Islet of Langerhans (tissue), 1 donor: ENCODE measurements at regions not wholly inside any gene's neighbourhood (a gene's known extent, or its start where the extent isn't known, plus 50 kb on each side); places are given as distances from the start of the nearest gene placed in this dataset.

Source experiments
- FAIRE-seq: peaks from one replicate; lab custom pipeline; 2011; peaks lifted over from hg19 to GRCh38; lab: Jason Lieb, UNC

DNA sequence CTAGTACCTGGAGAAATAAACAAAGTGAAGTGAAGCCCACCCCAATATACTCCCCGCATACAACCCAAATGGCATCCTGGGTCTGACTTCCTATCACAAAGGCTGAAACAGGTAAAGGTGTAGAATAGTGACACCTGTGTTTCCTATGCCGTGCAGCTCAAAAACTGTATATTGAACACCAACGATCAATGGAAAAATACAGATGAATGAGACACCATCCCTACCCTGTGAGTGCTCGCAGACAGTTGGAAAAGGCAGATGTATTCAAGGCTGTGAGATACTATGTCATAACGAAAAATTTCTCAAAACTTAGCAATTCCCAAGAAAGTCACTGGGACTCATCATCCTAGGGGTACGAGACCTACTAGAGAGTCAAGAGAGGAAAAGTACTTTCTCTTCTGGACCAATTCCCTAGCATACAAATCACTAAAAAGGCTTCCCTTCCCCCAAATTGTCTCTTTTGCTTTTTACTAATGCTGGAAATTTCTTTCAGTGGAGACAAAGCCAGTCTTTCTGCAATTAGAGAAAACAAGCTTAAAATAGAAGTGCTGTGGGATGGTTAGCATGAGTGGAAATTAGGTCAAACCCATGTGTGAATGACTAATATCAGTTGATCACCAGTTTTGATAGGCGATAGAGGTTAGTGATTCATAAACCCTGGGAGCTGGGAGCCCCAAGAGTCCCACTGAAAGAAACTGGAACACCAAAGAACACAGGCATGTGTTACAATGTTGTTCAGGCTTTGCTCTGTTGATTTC is 249.7 kb downstream of the SPTSSA start:
- FAIRE-seq, result no peak

DNA sequence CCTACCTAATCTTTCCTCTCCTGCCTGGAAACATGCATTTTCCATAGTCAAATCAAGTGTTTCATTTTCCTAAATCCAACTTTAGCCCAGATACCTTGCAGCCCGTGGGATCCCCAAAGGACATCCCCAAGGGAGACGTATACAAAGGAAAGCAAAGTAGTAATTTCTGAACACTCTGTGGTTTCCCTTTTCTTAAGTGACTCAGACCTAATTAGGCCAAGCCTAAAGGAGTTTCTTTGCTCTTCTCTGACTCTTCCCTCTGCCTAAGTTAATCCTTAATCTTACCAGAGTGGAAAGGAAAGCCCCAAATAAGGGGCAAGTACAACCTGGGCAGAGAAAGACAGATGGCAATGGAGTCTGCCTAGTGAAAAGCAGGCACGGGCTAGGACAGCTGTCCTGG is 250.3 kb downstream of the SPTSSA start:
- no peak for FAIRE-seq

DNA sequence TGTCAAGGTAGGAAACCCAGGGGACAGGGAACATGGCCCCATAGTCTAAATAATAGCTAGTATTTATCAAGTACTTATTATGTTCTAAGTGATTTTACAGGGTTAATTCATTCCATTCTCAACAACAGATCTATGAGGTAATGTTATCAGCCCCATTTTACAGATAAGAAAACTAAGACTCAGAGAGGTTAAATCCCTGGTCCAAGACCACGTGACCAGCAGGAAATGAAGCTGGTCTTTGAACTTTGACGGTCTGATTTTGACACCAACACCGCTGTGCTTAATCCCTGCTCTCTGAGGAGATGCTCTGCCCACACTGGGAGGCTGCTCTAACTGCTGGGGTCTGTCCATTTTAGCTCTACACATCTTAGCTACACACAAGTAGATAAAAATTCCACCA is 253.5 kb downstream of the SPTSSA start:
- no peak for FAIRE-seq

DNA sequence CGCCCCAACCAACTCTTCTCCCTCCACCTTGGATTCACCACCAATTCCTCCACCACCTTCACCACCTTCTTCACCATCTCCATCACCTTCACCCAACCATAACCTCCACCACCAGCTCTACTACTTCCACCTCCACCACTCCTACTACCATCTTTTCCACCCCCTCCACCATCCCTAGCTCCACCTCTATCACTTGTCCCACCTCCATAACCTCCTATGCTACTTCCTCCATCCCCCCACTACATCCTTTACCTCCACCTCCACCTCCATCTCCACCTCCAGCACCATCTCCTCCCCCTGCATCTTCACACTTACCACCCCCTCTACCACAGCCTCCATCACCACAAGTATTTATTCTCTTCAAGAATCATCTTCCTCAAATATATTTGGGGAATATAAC is 254.9 kb upstream of the EGLN3 start:
- FAIRE-seq, result no peak

DNA sequence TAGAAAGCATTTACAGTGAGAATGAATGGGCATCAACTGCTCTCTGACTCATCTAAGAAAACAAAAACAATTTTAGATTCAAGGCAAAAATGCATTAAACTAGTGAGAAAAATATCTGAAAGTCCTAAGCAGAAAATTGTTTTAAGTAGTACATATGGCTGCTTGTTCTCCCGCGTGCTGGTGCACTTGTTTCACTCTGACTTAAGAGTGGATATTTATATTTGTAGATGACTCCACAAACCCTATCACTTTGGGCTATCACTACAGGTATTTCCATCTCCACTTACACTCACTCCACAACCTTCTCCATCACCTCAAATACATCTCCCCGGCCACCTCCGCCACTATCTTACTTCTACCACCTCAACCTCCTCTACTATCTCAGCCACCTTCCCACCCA is 253.9 kb upstream of the EGLN3 start:
- no peak for FAIRE-seq

DNA sequence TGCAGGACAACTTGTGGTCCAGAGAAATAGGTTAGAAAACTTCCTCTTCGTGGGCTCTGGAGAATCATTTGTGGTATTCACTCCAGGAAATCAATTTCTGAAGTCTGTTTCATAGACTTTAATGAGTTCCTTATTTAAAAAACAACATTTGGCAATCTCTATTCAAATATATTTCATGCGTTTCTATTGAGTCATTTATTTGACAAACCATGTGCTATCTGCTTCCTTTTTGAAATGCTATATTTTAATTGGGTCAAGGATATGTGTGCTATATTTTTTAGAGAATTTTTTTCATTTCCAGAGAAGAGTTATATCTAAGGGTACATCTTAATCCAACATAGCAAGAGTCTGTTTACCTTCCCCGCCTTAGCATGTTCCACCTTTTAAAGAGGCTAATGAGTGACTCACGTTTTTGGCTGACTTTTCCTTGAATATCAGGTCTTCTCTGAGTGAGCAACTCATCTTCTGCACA is 252.4 kb upstream of the EGLN3 start:
- FAIRE-seq, result no peak

DNA sequence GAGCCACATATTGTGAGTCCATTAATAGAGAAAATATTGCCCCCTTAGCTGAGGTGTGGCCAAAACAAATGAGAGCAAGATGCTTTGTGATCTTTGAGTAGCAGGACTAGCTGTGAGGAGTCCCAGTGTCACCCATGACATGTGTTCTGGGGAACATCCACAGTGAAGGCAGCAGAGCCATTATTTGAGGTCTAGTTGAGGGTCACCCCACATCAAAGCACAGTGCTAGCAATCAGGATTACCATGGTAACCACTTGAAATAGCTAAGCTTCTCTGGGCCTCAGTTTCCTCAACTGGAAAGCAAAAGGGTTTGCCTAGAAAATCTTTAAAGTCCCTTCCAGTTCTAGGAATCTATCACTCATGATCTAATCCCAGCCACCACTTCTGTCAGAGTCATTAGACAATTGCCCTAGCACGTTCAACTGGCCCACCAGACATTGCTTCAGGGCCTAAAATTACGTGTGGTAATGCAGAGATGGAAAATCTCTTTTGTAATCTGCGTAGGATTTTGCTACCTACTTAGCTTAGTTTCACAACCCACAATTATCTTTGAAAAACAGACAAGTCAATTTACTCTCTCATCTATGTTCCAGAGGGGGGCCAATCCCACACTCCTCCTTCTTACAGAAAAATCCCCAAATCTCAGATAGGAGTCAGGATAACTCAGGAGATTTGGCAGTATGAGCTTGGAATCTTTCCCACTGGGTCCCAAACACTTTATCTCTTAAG is 251.2 kb upstream of the EGLN3 start:
- no peak for FAIRE-seq

DNA sequence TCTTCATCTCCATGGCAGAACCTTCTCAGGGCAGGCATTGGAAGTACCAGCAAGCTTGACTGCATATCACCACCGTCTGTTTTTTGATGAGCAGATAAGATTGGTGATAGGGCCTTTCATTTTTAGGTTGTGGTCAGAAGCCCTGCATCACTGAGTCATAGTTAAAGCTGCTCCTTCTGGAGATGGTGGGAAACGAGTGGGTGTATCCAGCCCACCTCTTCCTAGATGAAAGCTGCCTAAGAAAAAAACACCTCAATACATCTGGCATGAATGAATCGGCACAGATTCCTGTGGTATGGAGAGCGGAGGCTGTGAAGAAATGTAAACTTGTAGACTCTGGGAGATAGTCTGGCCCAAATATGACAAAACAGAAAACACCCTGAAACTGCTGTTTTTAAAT is 248.7 kb upstream of the EGLN3 start:
- FAIRE-seq, result no peak

DNA sequence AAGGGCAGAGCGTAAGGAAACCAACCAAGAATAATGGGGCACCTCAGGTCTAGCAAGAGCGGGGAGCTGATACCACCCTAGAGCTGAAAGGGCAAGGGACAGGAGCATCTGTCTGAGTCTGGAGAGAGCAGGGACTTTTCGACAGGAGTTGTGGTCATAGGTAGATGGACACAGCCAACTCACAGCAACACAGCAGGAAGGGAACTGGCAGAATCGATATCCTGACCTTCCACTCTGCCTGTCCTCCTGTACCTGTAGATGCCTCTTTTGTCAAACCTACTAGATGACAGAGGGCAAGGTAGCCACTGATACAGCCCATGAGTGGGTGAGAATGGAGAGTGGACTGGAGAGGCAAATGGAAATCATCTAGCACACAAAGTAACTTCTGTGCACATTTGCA is 247.2 kb upstream of the EGLN3 start:
- FAIRE-seq, result no peak

DNA sequence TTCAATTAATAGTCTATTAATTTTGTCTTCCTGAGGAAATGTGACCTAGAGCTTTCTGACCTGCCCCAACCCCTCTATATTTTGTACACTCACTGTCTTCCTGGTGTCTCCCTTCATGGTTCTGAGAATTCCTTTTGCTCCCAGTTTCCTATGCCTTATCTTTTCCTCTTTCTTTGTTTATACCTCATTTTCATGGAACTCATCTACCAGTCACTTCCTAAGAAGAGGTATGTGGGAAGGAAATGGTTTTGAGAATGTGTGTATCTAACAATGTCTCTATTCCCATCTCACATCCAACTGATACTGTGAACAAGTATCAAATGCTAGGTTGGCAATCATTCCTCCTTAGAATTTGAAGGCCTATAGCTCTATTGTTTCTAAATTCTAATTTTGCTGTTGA is 245.1 kb upstream of the EGLN3 start:
- FAIRE-seq, result no peak

DNA sequence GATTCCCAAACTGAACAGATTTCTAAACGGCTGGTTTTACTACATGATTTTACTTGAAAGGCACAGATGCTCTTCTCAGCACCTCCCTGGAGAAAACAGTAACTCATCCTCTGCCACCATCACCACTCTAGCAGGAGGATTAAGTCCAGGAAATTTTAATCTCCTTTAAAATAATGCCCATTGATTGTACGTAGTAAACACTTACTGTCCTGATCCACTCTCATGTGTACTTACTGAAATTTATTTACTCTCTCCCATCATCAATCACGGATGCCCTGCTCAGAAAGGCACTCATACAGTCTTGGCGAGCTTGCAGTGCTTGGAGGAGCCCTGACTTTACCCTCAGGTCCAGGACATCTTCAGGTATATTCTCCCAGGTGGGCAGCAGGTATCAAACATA is 239.8 kb upstream of the EGLN3 start:
- FAIRE-seq, result no peak

DNA sequence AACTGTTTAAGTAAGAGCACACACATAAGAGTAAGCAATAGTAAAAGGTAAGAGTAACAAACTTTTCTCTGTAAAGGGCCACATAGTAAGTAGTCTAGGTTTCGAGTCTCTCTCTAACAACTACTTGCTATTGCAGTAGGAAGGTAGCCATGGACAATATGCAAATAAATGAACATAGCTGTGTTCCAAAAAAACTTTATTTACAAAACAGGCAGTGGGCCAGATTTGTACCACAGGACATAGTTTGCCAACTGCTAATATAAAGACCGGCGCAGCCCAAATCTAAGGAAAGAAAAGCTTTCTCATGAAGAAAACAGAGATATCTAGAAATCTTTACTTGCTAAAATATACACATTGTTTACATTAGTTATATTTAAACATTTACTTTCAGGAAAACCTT is 239.0 kb upstream of the EGLN3 start:
- no peak for FAIRE-seq

DNA sequence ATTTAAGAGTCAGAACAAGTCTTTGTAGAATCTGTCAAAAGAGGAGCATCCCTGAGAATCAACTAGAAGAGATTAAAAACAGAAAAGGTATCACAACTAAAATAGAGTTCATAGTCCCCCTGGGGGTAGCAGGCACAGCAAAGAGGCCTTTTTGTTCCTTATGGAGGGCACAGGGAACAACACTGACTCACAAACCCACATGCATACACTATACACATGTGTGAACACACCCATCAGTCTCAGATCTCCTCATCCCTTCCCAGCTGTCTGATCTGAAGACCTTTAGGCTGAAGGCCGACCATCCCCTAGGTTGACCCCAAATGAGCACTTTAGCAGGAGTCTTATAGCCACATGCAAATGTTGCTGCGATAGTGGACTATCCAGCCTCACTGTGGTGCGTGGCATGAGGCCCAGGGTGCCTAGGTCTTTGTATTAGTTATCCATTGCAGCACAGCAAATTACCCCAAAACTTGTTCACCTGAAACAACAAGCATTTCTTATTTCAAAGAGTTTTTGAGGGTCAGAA is 236.7 kb upstream of the EGLN3 start:
- no peak for FAIRE-seq

DNA sequence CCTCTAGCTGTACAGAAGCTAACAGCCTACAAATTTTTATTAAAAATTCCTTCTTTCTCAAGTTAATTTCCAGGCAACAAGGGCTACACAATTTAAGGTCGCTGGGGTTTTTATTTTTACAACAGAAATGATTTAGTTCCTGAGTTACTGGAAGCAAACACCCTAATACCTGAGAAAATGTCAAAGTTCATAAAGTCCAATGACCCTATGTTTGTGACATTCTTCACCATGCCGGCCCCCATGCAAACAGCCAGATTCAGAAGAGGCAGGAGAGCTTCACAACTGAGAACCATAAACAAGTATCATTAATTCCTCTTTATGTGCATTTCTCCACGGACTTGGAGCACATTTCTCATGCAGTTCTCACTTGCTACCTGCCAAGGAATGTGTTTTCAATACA is 236.2 kb upstream of the EGLN3 start:
- FAIRE-seq, result no peak

DNA sequence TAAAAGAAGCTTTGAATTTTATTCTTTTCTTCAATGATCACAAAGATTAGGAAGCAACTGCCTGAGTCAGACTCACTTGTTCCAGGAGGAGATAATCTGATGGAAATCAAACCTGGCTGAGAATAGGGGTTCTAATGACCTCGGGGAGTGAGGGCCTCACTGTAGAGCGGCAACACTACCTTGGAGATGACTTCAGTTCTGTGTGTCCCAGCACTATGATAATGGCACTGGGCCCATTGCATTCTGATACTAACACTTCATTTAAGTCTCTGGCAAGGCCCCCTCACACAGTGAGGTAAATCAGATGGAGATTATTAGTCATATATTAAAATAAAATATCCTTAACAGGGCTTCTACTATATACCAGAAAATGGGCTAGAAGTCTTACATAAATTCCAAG is 233.3 kb upstream of the EGLN3 start:
- FAIRE-seq, result no peak

DNA sequence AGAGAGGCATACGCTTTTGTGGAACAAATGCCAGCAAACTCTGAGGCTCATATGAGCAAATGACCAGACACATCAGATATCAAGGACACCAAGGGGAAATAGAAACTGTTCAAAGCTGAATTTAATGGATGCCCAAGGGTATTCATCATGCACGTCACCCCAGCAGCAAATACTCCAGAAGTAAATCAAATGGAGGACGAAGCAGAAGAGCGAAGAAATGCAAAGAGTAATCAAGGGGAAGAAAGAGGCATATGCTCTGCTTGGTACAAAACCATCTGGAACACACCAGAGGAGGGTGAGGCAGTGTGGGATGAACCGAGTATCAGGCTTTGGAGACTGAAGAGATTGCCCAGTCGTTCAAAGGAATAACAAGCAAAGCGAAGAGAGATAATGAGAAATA is 232.6 kb upstream of the EGLN3 start:
- FAIRE-seq, result no peak

DNA sequence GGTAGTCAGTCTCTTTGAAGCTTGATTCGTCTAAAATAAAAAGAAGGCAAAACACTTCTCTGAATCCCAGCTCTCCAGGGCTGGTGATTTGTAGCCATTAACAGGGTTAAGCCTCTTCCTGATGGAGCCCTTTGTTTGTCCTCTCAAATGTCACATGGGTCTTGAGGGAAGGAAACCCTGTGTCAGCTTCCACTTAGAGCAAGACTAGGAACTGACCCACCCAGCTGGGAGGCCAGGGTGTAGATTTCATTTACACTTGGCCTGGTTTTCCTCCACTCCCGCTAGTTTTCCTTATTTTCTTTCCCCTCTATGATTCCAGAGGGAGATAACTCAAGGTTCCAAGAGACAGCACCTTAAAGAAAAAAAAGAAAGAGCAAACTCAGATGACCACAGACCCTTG is 230.5 kb upstream of the EGLN3 start:
- FAIRE-seq, result no peak

DNA sequence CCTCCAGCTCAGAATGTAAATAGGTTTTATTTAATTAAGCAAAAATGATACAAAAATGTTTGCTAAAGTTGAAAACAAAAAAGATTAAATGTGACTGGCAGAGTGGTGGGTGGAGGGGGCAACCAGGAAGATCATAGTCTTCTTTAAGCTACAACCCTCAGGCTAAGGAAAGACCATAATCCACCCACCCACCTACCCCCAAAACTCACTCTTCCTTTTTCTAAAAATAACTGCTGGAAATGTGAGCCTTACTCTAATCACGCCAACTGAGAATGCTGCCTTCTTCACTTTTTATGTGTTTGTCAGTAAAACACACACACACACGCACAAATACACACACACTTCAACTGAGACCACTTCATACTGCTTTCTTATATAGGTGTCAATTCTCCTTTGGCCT is 230.0 kb upstream of the EGLN3 start:
- no peak for FAIRE-seq

DNA sequence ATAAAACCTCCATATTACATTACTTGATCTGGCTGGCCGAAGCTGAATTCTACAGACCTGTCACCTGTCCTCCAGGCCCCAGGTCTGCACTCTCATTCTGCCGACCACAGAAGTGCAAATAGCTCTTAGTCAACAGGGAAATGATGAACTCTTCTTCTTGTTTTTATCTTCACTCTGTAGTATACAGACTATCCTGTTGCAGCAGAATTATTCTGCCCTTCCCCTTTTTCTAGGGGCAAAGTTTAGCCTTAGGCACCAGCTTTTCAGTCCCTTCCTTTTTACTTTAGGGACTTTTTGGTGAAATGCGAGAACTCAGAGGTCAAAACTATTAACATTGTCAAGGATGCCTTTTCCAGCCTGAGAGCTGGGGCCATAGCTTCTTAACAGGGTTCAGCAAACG is 229.6 kb upstream of the EGLN3 start:
- FAIRE-seq, result no peak

DNA sequence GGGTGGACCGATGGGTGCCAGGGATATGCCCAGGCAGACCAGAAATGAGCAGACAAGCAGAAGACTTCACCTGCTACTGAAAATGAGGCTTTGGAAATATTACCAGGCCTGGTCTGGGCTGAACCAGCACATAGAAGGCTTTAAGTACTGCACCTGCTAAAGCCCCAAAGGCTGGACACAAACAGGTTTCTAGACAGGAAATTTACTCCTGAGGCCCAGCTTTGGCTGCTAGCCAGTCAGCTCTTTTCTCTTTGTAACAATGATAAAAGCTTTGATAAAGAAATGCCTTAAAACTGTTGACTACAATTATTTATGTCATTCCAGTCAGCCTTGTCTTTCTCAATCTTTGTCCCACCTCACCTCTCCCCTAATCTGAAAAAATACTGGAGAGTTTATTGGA is 228.9 kb upstream of the EGLN3 start:
- FAIRE-seq, result no peak

DNA sequence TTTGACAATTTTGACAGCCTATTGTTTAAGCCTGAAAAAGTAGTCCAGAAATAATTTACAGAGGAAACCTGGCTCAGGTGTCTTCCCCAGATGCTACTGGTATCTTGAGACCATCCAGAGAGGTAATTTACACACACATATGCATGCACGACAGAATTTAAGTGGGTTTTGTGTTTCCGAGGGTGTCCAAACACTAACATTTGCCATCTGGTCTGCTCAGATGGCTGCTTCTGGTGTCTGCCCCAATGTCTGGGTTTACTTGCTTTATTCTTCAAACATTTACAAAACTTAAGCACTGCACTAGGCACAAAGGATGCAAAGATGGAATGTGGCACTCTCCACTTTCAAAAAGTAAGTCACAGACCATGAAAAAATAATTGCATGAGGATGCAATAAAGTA is 226.6 kb upstream of the EGLN3 start:
- no peak for FAIRE-seq

DNA sequence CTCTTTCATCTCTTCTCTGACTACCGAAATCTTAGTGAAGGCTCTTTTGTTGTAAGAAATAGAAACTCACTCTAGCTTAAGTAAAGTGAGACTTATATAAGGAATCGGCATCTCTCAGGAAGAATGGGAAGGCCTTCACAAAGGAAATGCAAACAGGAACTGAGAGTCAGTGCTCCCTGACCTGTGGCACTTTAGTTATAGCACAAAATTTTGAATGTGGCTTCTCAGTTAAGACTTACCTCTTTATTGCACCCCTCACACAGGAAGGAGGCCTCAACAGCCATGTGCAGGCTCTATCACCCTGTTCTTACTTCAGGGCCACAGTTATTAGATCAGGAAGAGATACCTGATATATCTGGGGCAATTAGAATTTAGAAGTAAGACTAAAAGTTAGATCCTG is 224.7 kb upstream of the EGLN3 start:
- no peak for FAIRE-seq

DNA sequence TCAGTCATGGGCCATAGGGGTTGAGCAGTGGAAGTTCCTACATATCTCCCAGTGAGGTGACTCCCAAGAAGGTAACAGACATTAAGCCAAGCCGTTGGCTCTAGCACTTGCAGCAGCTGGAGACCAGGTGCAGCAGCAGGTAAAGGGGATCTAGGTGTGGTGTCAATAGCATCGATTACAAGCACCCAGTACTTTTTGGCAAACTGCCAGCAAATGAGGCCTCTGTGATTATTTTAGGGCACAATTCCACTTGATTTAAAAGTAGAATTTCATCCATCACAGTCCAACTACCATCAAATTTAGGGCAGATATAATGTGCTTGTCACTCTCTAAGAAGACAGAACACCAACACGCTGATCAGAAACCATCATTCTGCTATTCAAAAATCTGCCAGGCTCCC is 224.1 kb upstream of the EGLN3 start:
- FAIRE-seq, result no peak

DNA sequence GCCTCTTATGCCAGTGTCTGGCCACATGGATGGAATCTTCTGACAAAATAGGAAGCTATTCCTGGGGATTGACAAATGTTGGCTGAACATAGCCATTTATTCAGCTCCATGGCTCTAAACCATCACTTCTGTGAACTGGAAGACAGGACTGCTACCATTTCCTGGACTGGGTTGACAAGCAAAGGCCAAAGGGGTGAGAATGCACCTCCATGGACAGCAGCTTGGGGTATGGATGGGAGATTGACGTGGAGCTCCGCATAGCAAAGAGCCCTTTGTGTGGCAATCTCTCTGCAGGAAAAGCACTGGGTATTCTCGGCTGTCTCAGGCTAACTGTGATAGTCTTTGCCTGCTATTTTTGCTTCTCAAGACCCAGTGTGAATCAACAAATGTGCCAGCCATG is 223.0 kb upstream of the EGLN3 start:
- FAIRE-seq, result no peak
